ENCODE measurements at regions not wholly inside any gene's neighbourhood (a gene's known extent, or its start where the extent isn't known, plus 50 kb on each side); places are given as distances from the start of the nearest gene placed in this dataset.

GRCh38 chr2:228239907-228240561 is 58.5 kb upstream of the SPHKAP start:
- Histone ChIP-seq H3K4me2 (ENCODE audit: low read depth, low read length, poor library complexity, severe bottlenecking) (no peak overlapping the region), H3F3A (ENCODE audit: insufficient read depth) (no peaks in the 10 kb centered on the region), H3K9me3 (ENCODE audit: insufficient read depth, low read length) (no peaks in the 10 kb centered on the region), H3K79me2 (ENCODE audit: insufficient read depth, low read length) (no peaks in the 10 kb centered on the region), H3K9me2 (replicated peaks; ENCODE audit: insufficient read depth, low read length) (no peaks in the 10 kb centered on the region), H3K27me3 (ENCODE audit: low read length) (no peaks in the 10 kb centered on the region), H4K20me1 (ENCODE audit: low read depth, low read length) (no peaks in the 10 kb centered on the region), H3K9ac (ENCODE audit: low read length) (no peak overlapping the region), H3K4me3 (ENCODE audit: insufficient read depth, low read length, poor library complexity, severe bottlenecking) (no peak overlapping the region), H3K36me3 (ENCODE audit: low read length) (no peaks in the 10 kb centered on the region), H2AFZ (ENCODE audit: low read depth, low read length, severe bottlenecking) (no peak overlapping the region), H3K27ac (ENCODE audit: low read depth, low read length) (no peak overlapping the region)
- TF ChIP-seq EZH2phosphoT487 (conservative IDR thresholded peaks at IDR 0.05; ENCODE audit: low read length) (no peak), CTCF (IDR thresholded peaks at IDR 0.05; ENCODE audit: insufficient read depth, low read length, poor library complexity, severe bottlenecking) (no peak)

GRCh38 chr2:228239207-228239906 is 57.9 kb upstream of the SPHKAP start:
- Histone ChIP-seq H3K9me3 (ENCODE audit: insufficient read depth, low read length) (no peaks in the 10 kb centered on the region), H3K79me2 (ENCODE audit: insufficient read depth, low read length) (no peaks in the 10 kb centered on the region), H3K36me3 (ENCODE audit: low read length) (no peaks in the 10 kb centered on the region), H3K27ac (ENCODE audit: low read depth, low read length) (no peak overlapping the region), H3F3A (ENCODE audit: insufficient read depth) (no peaks in the 10 kb centered on the region), H3K4me2 (ENCODE audit: low read depth, low read length, poor library complexity, severe bottlenecking) (no peak overlapping the region), H3K9ac (ENCODE audit: low read length) (no peak overlapping the region), H2AFZ (ENCODE audit: low read depth, low read length, severe bottlenecking) (no peak overlapping the region), H3K4me3 (ENCODE audit: insufficient read depth, low read length, poor library complexity, severe bottlenecking) (no peak overlapping the region), H3K9me2 (replicated peaks; ENCODE audit: insufficient read depth, low read length) (no peaks in the 10 kb centered on the region), H3K27me3 (ENCODE audit: low read length) (no peaks in the 10 kb centered on the region), H4K20me1 (ENCODE audit: low read depth, low read length) (no peaks in the 10 kb centered on the region)
- no peak for TF ChIP-seq CTCF (IDR thresholded peaks at IDR 0.05; ENCODE audit: insufficient read depth, low read length, poor library complexity, severe bottlenecking)
- TF ChIP-seq EZH2phosphoT487 (conservative IDR thresholded peaks at IDR 0.05; ENCODE audit: low read length), result no peak
